HL-60/S4 treated with retinoic acid at 250 ng/mL for 4 days and 3 days (cell line): ENCODE measurements at regions not wholly inside any gene's neighbourhood (a gene's known extent, or its start where the extent isn't known, plus 50 kb on each side); places are given as distances from the start of the nearest gene placed in this dataset.

ENCODE experiments used
- in situ Hi-C: fragments of 300-500 bp; cut with MboI; formaldehyde crosslinking; loops from 2 replicates; pipeline ENCODE4 v1.7.0; 2022; ENCODE audit warnings: low sequenced_read_pairs

DNA sequence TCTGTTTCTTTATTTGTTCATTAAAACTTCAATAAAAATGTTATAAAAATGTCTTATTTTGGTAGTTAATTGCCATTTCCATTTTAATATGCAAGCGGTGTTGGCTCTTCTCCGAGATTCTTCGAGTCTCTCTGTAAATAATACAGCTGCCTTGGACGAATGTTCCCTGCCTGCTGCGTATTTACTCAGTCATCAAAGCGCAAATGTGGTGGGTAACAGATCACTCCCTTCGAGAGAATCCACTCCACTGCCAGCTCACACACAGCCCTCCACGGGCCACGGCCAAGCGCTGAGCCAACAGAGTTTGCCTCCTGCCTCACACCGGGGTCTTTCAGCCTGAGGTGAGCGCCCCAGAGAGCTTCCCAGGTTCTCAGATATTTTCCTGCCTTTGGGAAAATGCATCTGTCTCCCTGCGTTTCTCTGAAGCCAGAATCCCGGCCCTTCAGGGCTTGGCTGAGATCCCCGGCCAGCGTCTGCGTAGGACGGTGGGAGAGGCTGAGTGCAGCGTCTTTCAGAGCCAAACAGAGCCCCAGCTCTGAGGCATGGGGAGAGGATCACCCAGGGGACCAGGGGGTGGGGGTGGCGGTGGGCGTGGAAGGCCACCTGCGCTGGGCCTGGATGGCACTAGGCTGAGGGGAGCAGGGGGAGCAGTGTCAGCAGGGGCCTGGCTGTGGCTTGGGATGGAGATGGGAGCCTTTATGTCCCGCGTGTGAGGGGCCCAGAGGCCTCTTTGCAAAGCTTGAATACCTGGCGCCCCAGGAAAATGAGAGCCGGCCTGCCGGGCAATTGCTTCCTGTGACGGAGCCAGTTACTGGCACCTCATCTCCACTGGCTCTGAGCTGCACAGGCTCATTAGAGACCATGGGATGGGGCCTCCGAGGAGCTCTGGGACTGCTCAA is 248.7 kb downstream of the RBFOX3 start:
- in situ Hi-C loops: no loop called here

DNA sequence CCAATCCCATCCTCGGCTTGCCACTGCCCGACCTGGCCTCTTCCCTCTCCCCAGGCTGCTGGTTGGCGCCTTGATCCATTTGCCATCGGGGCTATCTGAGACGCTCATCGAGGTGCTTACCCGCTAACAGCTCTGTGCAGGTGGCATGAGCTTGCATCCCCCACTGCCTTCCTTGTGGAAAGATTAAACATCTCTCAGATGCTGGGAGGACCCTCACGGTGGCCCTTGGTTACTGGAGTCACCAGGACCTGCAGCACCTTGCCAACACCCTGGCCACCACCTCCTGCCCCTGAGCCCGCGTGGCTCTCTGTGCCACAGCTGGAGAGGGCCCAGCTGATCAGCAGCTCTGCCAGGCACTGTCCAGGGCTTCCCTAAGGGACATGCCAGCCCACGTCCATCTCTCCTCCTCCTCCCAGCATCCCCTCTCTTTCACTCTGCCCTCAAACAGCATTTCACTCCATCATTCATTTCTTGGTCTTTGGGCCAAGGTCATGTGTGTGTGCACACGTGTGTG is 249.6 kb downstream of the RBFOX3 start:
- in situ Hi-C loops: no loop called here

GRCh38 chr17:79360196-79360595 is 250.7 kb downstream of the RBFOX3 start:
- in situ Hi-C loops: no loop called here

GRCh38 chr17:79356839-79357447 is 253.9 kb downstream of the RBFOX3 start:
- in situ Hi-C loops: no loop called here

DNA sequence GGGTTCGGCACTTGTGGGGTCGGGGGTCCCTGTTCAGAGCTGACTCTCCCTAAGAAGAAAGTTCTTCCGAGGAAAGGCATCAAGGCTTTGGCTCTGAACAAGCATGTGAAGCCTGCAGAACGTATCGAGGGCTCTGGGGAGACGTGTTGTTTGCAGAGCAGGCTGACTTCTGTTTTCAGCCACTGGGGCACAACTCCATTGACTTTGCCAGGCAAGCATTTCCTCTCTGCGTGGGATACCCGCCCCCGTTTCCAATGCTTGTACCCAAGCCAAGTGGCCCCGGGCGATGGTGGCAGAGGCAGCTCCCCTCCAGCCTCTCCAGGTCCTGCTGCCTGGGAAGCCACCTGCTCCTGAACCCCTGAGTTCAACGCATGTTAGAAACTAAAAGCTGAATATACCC is 255.7 kb downstream of the RBFOX3 start:
- in situ Hi-C loops: no loop called here

- in situ Hi-C loops: no loop called here
Observed at GRCh38 chr17:79354173-79354820, 256.6 kb downstream of the RBFOX3 start.

- in situ Hi-C loops: no loop called here
Observed at GRCh38 chr17:79353548-79353947, 257.3 kb downstream of the RBFOX3 start.

- in situ Hi-C loops: no loop called here
Observed at GRCh38 chr17:79353016-79353415, 257.8 kb downstream of the RBFOX3 start.

GRCh38 chr17:79350533-79350932 is 260.3 kb downstream of the RBFOX3 start:
- in situ Hi-C loops: no loop called here

DNA sequence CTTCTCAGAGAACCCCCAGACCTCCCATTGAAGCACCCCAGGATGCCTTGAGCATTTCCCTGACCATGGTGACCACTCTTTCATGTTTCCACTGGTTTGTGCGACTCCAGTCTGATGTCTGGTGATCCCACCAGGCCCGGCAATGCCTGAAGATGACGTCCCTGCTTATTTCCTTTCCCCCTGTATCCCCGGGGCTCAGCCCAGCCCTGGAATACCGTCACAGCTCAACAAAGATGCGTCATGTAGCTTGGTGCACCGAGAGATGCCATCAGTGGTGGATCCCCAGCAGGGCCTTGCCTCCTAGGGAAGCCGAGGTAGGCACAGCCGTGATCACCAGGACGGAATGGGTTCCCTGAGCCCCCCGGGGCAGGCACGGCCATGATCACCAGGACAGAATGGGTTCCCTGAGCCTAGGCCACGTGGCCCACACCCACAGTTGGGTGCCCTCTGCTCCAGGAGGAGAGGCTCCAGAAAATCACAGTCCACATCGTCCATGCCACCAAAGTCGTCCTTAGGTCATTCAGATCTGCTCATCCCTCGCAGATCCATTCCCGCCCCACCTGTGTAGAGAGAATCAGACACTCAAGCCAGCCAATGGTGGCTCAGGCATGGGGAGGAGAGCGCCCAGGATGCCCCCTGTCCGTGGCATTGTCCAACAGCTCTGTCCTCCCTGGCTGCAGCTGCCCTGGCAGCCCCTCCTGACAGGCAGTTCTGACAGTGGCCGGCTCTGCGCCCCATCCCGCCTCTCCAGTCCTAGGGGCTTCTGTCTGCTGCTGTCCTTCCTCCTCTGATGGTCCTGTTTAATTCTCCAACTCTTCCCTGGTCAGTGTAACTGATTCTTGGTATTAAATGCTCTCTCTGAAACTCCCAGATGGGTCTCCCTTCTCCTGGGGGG is 261.1 kb downstream of the RBFOX3 start:
- in situ Hi-C loops: no loop called here

GRCh38 chr17:79342376-79342775 is 267.8 kb downstream of the ENGASE start:
- in situ Hi-C loops: no loop called here

DNA sequence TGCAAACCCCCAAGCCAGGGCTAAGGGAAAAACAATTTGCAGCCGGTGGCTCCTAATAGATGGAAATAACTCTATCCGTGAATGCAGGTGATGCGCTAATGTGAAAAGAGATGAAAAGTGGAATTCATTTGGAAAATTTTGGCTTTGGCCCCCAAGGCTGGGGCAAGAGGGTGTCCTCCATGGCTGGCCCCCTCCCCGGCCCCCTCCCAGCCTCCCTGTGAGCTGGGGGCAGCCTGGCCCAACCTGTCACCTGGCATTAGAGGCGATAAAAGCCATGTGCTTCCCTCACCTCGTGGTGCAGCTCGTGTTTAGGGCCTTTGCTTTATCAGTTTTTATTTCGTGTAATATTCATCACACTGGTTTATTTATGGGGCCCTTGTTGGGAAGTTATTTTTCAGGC is 267.2 kb downstream of the ENGASE start:
- in situ Hi-C loops: no loop called here

- in situ Hi-C loops: no loop called here
Observed at GRCh38 chr17:79341222-79341780, 266.7 kb downstream of the ENGASE start.

GRCh38 chr17:79340333-79341221 is 266.0 kb downstream of the ENGASE start:
- in situ Hi-C loops: no loop called here

DNA sequence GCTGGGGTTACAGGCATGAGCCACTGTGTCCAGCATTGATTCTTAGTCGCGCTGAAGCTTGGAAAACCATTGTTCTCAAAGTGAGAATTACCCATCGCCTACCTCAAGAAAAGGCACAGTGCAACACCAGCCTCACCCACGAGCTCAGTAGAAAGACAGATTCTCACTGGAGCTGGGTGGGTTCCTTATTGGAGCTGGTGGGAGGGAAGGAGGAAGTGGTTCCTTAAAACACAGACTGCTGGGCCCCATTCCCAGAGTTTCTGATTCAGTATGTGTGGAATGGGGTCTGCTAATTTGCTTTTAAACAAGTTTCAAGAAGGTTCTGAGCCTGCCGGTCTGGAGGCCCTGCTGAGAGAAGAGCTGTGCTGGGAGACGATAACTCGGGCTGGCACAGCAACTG is 264.7 kb downstream of the ENGASE start:
- in situ Hi-C loops: no loop called here

DNA sequence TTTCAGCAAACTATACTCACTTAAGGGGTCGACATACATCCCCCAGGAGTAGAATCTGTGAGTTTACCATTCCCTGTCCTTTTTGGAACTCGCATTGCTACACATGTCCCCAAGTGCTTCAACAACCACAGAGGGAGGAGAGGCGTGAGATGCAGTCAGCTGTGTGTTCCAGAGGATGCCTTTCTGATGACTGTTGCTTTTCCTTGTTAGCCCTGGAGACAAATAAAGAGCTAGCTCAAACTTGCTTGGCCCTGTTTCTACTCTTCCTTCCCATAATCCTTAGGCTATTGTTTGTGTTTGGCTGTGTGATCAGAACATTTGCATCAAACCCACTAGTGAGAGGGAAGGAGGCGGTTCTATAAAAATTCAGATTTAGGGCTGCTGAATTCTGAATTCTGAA is 264.0 kb downstream of the ENGASE start:
- in situ Hi-C loops: no loop called here

GRCh38 chr17:79338152-79338551 is 263.5 kb downstream of the ENGASE start:
- in situ Hi-C loops: no loop called here

DNA sequence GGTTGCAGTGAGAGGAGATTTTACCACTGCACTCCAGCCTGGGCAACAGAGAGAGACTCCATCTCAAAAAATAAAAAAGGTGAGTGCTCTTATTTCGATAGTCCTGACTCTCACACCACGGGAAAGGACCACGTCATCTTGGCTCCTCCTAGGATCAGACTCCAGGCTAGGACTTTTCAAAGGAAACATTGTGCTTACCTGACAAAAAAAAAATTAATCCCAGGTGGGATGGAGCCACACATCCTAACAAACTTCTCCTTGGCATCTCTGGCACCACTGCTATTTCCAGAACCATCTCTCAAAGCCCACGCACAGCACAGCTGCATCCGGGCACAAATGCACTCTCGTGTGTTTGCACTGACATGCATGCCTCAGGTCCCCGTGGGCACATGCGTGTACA is 262.4 kb downstream of the ENGASE start:
- in situ Hi-C loops: no loop called here

DNA sequence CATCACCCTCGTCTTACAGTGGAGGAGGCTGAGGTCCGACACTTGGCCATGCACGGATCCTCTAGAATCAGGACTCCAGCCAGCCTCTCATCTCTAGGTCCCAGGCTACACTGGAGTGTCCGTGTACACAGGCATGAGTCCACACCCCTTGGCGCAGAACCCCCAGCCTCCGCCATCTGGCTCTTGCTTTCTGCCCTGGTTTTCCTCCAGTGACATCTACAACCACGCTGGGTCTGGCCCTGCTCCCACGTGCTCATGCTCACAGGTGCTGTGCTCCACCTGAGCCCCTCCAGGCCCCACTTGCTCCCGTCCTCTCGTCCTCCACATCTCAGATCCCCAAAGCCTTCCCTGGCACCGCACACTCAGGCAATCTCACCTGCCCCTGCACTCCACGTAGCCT is 260.8 kb downstream of the ENGASE start:
- in situ Hi-C loops: no loop called here
